ENCODE measurements at regions not wholly inside any gene's neighbourhood (a gene's known extent, or its start where the extent isn't known, plus 50 kb on each side); places are given as distances from the start of the nearest gene placed in this dataset.

DNA sequence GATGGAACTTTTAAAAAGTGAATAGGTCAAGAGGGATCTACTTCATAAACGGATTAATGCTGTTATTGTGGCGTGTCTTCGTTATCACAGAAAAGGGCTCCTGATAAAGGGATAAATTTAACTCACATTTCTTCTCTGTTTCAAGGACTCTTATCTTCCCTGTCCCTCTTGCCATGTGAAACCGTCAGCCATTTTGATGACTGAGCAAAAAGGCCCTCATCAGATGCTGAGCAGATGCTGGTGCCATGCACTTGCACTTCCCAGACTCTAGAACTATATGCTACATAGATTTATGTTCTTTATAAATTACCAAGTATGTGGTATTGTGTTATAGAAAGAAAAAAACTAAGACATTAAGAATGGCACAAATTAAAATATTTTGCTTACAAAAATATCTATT, 1011.8 kb upstream of the GBE1 start:
- TF ChIP-seq, protein P1, sequence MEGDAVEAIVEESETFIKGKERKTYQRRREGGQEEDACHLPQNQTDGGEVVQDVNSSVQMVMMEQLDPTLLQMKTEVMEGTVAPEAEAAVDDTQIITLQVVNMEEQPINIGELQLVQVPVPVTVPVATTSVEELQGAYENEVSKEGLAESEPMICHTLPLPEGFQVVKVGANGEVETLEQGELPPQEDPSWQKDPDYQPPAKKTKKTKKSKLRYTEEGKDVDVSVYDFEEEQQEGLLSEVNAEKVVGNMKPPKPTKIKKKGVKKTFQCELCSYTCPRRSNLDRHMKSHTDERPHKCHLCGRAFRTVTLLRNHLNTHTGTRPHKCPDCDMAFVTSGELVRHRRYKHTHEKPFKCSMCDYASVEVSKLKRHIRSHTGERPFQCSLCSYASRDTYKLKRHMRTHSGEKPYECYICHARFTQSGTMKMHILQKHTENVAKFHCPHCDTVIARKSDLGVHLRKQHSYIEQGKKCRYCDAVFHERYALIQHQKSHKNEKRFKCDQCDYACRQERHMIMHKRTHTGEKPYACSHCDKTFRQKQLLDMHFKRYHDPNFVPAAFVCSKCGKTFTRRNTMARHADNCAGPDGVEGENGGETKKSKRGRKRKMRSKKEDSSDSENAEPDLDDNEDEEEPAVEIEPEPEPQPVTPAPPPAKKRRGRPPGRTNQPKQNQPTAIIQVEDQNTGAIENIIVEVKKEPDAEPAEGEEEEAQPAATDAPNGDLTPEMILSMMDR (IDR thresholded peaks at IDR 0.05), result no peak
- no peak for TF ChIP-seq POLR2A (IDR thresholded peaks at IDR 0.05)
